HCT116 (cell line): ENCODE measurements at regions not wholly inside any gene's neighbourhood (a gene's known extent, or its start where the extent isn't known, plus 50 kb on each side); places are given as distances from the start of the nearest gene placed in this dataset.

Experiments
- ATAC-seq: fragments of 200-7000 bp; cut with Tn5 transposase; 2 replicates; pipeline ENCODE4 v1.9.1; 2020; ENCODE audit warnings: mild to moderate bottlenecking, moderate library complexity
- BruUV-seq: library from RNA; stranded (reverse); fragments of 400-500 nt; replicated peaks from 2 replicates; lab custom pipeline; 2021; lab: Mats Ljungman, UMichigan
- CTCF ChIA-PET: fragments of 300-600 bp; sonication (Branson Sonifier 250); formaldehyde crosslinking; loops from one replicate; lab custom pipeline; 2021; ENCODE audit warnings: antibody characterized with exemption; lab: Charles Lee
- POLR2A ChIA-PET: fragments of 300-600, 350-600 bp; sonication (Branson Sonifier 250); formaldehyde crosslinking; loops from one replicate; lab custom pipeline; 2021; ENCODE audit warnings: antibody characterized with exemption; lab: Charles Lee
- RAD21 ChIA-PET, 2 experiments: fragments of 300-600 bp; sonication (Branson Sonifier 250); formaldehyde crosslinking; loops; one replicate each; lab custom pipeline; 2023; ENCODE audit warnings: low total read pairs in 2 of 2; ENCODE audit not compliant: uncharacterized antibody in 2 of 2, unreplicated experiment in 2 of 2, low non-redundant PET in 1 of 2; lab: Charles Lee
- DNase-seq: peaks from one replicate; pipeline ENCODE4 v3.0.0-alpha.2; 2010; ENCODE audit warnings: low read depth, low spot score
- H2AFZ ChIP-seq: fragments of 200-600 bp; shearing (Covaris generic), sonication (generic); 2 replicates; pipeline ENCODE4 v1.6.1; 2017; ENCODE audit warnings: low read depth, mixed run types, mixed read lengths, antibody characterized with exemption, low read length; ENCODE audit not compliant: poor library complexity, severe bottlenecking
- H3K27ac ChIP-seq: 2 replicates; pipeline ENCODE4 v1.5.1; 2012; ENCODE audit warnings: low read depth, low read length
- H3K27me3 ChIP-seq: fragments of 200-600 bp; sonication (generic); 2 replicates; pipeline ENCODE4 v1.6.1; 2016; ENCODE audit warnings: mixed run types, low read length, mixed read lengths; ENCODE audit not compliant: insufficient read depth
- H3K36me3 ChIP-seq, 2 experiments: fragments of 200-500 bp in 1 of 2; fragments of 200-600 bp in 1 of 2; sonication (Bioruptor generic) in 1 of 2; sonication (generic) in 1 of 2; 2 replicates each; pipeline versions ENCODE4 v1.5.1 to v1.6.1; 2014 to 2016; ENCODE audit warnings: low read length in 2 of 2, inconsistent platforms in 1 of 2, mixed read lengths in 1 of 2, mixed run types in 1 of 2; ENCODE audit not compliant: insufficient read depth in 2 of 2, control insufficient read depth in 1 of 2
- H3K4me1 ChIP-seq, 2 experiments: fragments of 200-600 bp in 1 of 2; sonication (generic) in 1 of 2; 2 replicates each; pipeline versions ENCODE4 v1.5.1 to v1.6.1; 2012 to 2017; ENCODE audit warnings: low read length in 2 of 2, inconsistent platforms in 1 of 2, mild to moderate bottlenecking in 1 of 2, mixed read lengths in 1 of 2, mixed run types in 1 of 2, moderate library complexity in 1 of 2; ENCODE audit not compliant: insufficient read depth in 2 of 2, control insufficient read depth in 1 of 2
- H3K4me2 ChIP-seq: fragments of 200-600 bp; sonication (generic); 2 replicates; pipeline ENCODE4 v1.6.1; 2017; ENCODE audit warnings: mixed run types, low read length, mixed read lengths
- H3K4me3 ChIP-seq, 2 experiments: fragments of 200-600 bp in 1 of 2; sonication (generic) in 1 of 2; replicated peaks in 1 of 2; 2 replicates each; pipeline ENCODE4 v1.5.1; 2011 to 2016; ENCODE audit warnings: low read length in 2 of 2, control low read depth in 1 of 2, low read depth in 1 of 2, mild to moderate bottlenecking in 1 of 2, mixed read lengths in 1 of 2, mixed run types in 1 of 2
- H3K79me2 ChIP-seq: fragments of 200-600 bp; sonication (generic); 2 replicates; pipeline ENCODE4 v1.6.1; 2017; ENCODE audit warnings: mild to moderate bottlenecking, mixed run types, low read length, moderate library complexity, mixed read lengths; ENCODE audit not compliant: insufficient read depth
- H3K9ac ChIP-seq: fragments of 200-600 bp; sonication (generic); 2 replicates; pipeline ENCODE4 v1.6.1; 2016; ENCODE audit warnings: low read length, mixed read lengths
- H3K9me2 ChIP-seq: fragments of 200-600 bp; sonication (generic), shearing (Covaris generic); 2 replicates; pipeline ENCODE4 v1.6.1; 2017; ENCODE audit warnings: mixed run types, mild to moderate bottlenecking, moderate library complexity; ENCODE audit not compliant: insufficient read depth
- H3K9me3 ChIP-seq, 2 experiments: fragments of 200-500 bp in 1 of 2; fragments of 200-600 bp in 1 of 2; sonication (Bioruptor generic) in 1 of 2; sonication (generic) in 1 of 2; 2 replicates each; pipeline ENCODE4 v1.6.1; 2014 to 2017; ENCODE audit warnings: low read length in 2 of 2, mixed read lengths in 2 of 2, inconsistent platforms in 1 of 2, low read depth in 1 of 2, mild to moderate bottlenecking in 1 of 2, mixed run types in 1 of 2, moderate library complexity in 1 of 2; ENCODE audit not compliant: control insufficient read depth in 1 of 2, insufficient read depth in 1 of 2
- H4K20me1 ChIP-seq: fragments of 200-600 bp; sonication (generic), shearing (Covaris generic); 2 replicates; pipeline ENCODE4 v1.6.1; 2017; ENCODE audit warnings: mixed run types, mild to moderate bottlenecking, moderate library complexity; ENCODE audit not compliant: insufficient read depth
- CBX3 ChIP-seq: IDR thresholded peaks from 2 replicates; pipeline ENCODE4 v1.6.1; 2012; ENCODE audit warnings: low read depth
- CEBPB ChIP-seq: IDR thresholded peaks from 2 replicates; pipeline ENCODE4 v1.6.1; 2012; ENCODE audit warnings: low read depth
- ELF1 ChIP-seq: IDR thresholded peaks from 2 replicates; pipeline ENCODE4 v1.6.1; 2012; ENCODE audit warnings: low read depth, borderline replicate concordance
- JUND ChIP-seq: IDR thresholded peaks from 2 replicates; pipeline ENCODE4 v1.6.1; 2012
- POLR2A ChIP-seq: IDR thresholded peaks from 2 replicates; pipeline ENCODE4 v1.7.0; 2011; ENCODE audit warnings: borderline replicate concordance; ENCODE audit not compliant: insufficient read depth, insufficient read length; ENCODE audit errors: extremely low read depth
- POLR2AphosphoS5 ChIP-seq: IDR thresholded peaks from 2 replicates; pipeline ENCODE4 v1.6.1; 2011; ENCODE audit warnings: mild to moderate bottlenecking, low read depth, low read length, moderate library complexity
- RAD21 ChIP-seq: IDR thresholded peaks from 2 replicates; pipeline ENCODE4 v1.6.1; 2012; ENCODE audit warnings: low read depth, mild to moderate bottlenecking
- SIN3A ChIP-seq: IDR thresholded peaks from 2 replicates; pipeline ENCODE4 v1.6.1; 2012; ENCODE audit warnings: low read depth
- TCF7L2 ChIP-seq: IDR thresholded peaks from 2 replicates; pipeline ENCODE4 v1.7.0; 2011; ENCODE audit warnings: borderline replicate concordance, inconsistent platforms; ENCODE audit not compliant: insufficient read depth, insufficient read length; ENCODE audit errors: extremely low read depth
- intact Hi-C: fragments of 100-400 bp; cut with micrococcal nuclease; formaldehyde crosslinking; loops from 2 replicates; pipeline ENCODE4 v1.10.0; 2022
- TF ChIP-seq, protein P1 (sequence below): IDR thresholded peaks from 2 replicates; pipeline ENCODE4 v1.6.1; 2012
- TF ChIP-seq, protein P2 (sequence below): IDR thresholded peaks from 2 replicates; pipeline ENCODE4 v1.6.1; 2011; ENCODE audit warnings: mild to moderate bottlenecking, low read length, moderate library complexity; ENCODE audit not compliant: insufficient replicate concordance; ENCODE audit errors: extremely low read depth

DNA sequence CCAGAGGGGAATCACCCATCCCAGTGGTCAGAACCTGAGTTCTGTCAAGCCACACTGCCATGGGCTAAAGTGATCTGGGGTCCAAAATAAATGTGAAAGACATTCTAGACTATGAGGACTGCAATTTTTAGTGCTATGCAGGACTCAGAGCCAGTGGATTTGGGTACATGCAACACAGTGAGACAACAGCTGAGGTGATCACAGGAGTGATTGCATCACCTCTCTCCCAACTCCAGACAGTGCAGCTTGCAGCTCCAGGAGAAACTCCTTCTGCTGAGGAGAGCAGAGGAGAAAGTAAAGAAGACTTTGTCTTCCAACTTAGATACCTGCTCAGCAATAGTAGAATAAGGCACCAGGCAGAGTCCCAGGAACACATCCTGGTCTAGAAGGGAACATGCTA lies 682.0 kb upstream of the POT1 start:
- H3K79me2 ChIP-seq, result no peaks in the 10 kb centered on the region
- no peak overlapping the region for H2AFZ ChIP-seq
- no peaks in the 10 kb centered on the region for H4K20me1 ChIP-seq
- ATAC-seq, result no peak
- H3K36me3 ChIP-seq, result no peaks in the 10 kb centered on the region
- no peaks in the 10 kb centered on the region for H3K4me1 ChIP-seq
- H3K9ac ChIP-seq, result no peak overlapping the region
- no peaks in the 10 kb centered on the region for H3K9me3 ChIP-seq
- ChIA-PET CTCF (no interaction called here), RAD21 (no interaction called here), POLR2A (no interaction called here)
- no peaks in the 10 kb centered on the region for H3K9me2 ChIP-seq
- no peak for DNase-seq
- no peak overlapping the region for H3K27ac ChIP-seq
- H3K4me2 ChIP-seq, result no peak overlapping the region
- intact Hi-C loops, result no loop called here
- TF ChIP-seq TCF7L2, result no peak
- TF ChIP-seq, protein P1, sequence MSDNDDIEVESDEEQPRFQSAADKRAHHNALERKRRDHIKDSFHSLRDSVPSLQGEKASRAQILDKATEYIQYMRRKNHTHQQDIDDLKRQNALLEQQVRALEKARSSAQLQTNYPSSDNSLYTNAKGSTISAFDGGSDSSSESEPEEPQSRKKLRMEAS, result no peak
- no peak for TF ChIP-seq CEBPB
- TF ChIP-seq POLR2AphosphoS5, result no peak
- no peak for TF ChIP-seq CBX3
- no peaks in the 10 kb centered on the region for H3K27me3 ChIP-seq
- no TSS peak for BruUV-seq
- H3K4me3 ChIP-seq, result no peak overlapping the region

DNA sequence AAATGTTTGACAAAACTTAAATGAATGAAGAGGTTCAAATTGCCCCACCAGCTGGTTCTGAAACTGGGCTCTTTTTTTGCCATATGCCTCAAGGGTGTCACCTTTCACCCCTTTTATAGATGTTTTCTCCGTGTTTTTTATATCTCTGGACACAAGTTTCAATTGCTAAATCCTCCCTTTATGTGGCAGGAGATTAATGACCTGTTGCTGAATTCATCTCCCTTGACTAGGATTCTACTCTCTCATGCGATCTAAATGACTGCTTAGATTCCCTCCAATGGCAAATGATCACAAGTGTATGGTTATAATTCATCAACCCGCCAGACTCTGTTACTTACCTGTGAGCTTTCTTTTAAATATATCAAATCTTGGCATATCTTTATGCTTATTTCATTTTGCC lies 677.0 kb upstream of the POT1 start:
- H3K36me3 ChIP-seq, result no peaks in the 10 kb centered on the region
- H2AFZ ChIP-seq, result no peak overlapping the region
- no peaks in the 10 kb centered on the region for H4K20me1 ChIP-seq
- H3K9ac ChIP-seq, result no peak overlapping the region
- no peaks in the 10 kb centered on the region for H3K79me2 ChIP-seq
- H3K4me1 ChIP-seq, result no peaks in the 10 kb centered on the region
- no peaks in the 10 kb centered on the region for H3K9me3 ChIP-seq
- H3K4me3 ChIP-seq, result no peak overlapping the region
- H3K4me2 ChIP-seq, result no peak overlapping the region
- no TSS peak for BruUV-seq
- no peak for ATAC-seq
- no peaks in the 10 kb centered on the region for H3K9me2 ChIP-seq
- ChIA-PET POLR2A (no interaction called here), CTCF (no interaction called here), RAD21 (no interaction called here)
- DNase-seq, result no peak
- TF ChIP-seq RAD21 (no peak), JUND (no peak), SIN3A (no peak), POLR2A (no peak), ELF1 (no peak), TCF7L2 (no peak)
- TF ChIP-seq, protein P2, sequence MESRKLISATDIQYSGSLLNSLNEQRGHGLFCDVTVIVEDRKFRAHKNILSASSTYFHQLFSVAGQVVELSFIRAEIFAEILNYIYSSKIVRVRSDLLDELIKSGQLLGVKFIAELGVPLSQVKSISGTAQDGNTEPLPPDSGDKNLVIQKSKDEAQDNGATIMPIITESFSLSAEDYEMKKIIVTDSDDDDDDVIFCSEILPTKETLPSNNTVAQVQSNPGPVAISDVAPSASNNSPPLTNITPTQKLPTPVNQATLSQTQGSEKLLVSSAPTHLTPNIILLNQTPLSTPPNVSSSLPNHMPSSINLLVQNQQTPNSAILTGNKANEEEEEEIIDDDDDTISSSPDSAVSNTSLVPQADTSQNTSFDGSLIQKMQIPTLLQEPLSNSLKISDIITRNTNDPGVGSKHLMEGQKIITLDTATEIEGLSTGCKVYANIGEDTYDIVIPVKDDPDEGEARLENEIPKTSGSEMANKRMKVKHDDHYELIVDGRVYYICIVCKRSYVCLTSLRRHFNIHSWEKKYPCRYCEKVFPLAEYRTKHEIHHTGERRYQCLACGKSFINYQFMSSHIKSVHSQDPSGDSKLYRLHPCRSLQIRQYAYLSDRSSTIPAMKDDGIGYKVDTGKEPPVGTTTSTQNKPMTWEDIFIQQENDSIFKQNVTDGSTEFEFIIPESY, result no peak
- TF ChIP-seq, all 23 proteins: peak for 0
- Histone ChIP-seq H3K27me3 (no peaks in the 10 kb centered on the region), H3K27ac (no peak overlapping the region)
- intact Hi-C loops, result no loop called here
